NCI-H345 treated with DMSO at 0.1 percent for 48 hours (cell line): ENCODE measurements at regions not wholly inside any gene's neighbourhood (a gene's known extent, or its start where the extent isn't known, plus 50 kb on each side); places are given as distances from the start of the nearest gene placed in this dataset.

ENCODE experiments used
- DNase-seq: peaks from one replicate; lab custom pipeline; 2025; ENCODE audit not compliant: unreplicated experiment; lab: John Stamatoyannopoulos, UW

DNA sequence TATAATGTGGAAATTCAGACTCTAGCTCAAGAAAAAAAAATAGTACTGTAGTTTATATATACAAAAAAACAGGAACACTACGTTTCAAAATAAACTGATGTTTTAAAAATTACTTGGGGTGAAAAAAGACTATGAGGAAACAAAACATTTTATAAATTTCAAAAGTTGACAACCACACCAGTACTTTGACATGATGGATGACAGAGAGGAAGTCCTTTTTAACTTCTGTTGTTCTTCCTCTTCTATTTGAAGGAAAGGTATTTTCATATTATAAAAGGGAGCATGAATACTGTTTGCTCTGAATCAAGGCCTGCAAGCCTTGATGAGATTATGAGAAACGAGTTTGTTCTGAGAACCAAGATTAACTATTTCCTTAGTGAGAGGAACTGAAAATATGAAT lies 456.9 kb downstream of the TAF11L14 start:
- no peak for DNase-seq

- no peak for DNase-seq
Observed at GRCh38 chr5:18091758-18092157, 457.5 kb downstream of the TAF11L14 start.

DNA sequence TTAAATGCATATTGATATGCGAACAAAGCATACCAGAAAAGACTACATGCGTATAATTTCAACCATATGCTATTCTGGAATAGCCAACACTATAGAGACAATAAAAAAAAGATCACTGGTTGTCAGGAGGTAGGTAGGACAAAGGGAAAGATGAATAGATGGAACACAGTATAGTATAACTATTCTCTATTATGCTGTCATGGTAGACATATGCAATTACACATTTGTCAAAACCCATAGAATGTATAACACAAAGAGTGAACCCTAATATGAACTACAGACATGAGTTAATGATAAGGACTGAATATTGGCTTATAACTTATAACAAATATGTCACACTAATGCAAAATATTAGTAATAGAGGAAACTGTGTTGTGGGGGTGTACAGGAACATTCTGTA lies 460.8 kb downstream of the TAF11L14 start:
- no peak for DNase-seq

DNA sequence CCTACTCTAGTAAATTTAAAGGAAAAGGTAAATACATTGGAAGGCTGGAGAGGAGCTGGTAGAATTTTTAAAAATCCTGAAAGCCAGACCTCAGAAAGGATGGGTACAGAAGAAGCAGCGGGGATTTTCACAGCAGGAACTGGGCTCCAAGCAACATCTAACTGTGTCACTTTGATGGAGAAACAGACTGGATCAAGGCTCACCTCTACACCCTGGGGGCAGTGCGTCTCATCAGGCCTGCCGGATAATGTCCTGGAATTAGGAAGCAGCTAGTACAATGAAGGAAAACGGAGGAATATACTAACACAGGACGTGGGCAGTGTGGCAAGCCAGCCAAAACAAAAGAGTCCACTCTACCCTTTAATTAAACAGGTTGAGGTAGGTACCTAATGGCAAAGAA lies 463.6 kb downstream of the TAF11L14 start:
- DNase-seq: no peak

- no peak for DNase-seq
Observed at GRCh38 chr5:18098691-18099090, 464.4 kb downstream of the TAF11L14 start.

DNA sequence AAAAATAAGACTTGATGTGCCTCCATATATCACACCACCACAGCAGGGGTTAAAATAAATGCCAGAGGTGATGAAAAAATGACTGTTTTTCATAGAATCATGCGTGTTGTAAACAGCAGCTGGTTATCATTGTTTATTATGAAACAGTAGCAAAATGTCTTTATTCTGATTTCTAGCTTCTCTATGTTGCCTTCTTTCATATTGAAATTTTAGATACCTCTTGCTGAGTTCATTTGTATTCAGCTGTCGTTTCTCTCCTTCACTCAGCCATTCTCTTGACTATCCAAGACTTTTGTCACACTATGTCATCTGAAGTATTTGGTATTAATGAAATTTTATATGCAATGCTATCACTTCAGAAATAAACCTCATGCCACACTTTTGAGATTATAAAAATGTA lies 465.0 kb downstream of the TAF11L14 start:
- DNase-seq: no peak

- no peak for DNase-seq
Observed at GRCh38 chr5:18101532-18101931, 467.3 kb downstream of the TAF11L14 start.

DNA sequence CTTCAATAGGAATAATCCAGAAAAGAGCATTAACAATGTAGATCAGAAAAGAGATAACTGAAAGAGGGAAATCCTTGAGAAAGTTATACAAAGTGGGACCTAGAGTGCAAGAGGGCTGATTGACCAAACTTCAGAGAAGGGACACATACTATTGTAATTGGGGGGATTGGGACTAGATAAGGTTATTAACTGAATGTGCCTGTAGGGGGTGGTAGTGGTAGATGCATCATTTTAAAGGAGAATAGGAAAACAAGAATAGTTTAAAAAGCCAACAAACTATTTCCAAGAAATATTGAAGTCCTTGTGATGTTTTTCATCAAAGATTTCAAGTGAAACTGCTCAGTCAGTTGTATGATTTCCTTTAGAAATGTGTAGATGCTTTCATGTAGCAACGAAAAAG lies 468.5 kb downstream of the TAF11L14 start:
- DNase-seq: no peak

- no peak for DNase-seq
Observed at GRCh38 chr5:18105449-18105848, 471.2 kb downstream of the TAF11L14 start.

GRCh38 chr5:18111906-18112465 lies 477.7 kb downstream of the TAF11L14 start:
- no peak for DNase-seq

GRCh38 chr5:18113721-18114120 lies 479.5 kb downstream of the TAF11L14 start:
- no peak for DNase-seq

GRCh38 chr5:18114151-18114757 lies 480.0 kb downstream of the TAF11L14 start:
- no peak for DNase-seq

DNA sequence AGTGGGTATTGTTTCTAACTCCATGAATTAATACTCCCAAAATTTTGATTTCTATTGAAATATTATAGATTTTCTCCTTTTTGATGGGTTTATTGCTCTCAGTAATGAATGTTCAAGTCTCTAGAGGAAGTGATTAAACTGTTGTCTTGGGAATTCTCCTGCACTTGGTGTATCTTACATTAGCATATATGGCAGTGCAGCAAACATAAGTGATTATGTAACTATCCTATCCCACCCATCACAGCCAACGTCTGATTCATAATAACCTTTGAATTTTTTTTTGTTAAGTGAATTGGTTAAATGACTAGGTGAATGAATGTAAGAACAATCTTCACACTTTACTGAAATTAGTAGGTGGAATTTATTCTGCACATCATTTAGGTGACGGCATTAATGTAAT lies 483.7 kb downstream of the TAF11L14 start:
- DNase-seq: no peak

DNA sequence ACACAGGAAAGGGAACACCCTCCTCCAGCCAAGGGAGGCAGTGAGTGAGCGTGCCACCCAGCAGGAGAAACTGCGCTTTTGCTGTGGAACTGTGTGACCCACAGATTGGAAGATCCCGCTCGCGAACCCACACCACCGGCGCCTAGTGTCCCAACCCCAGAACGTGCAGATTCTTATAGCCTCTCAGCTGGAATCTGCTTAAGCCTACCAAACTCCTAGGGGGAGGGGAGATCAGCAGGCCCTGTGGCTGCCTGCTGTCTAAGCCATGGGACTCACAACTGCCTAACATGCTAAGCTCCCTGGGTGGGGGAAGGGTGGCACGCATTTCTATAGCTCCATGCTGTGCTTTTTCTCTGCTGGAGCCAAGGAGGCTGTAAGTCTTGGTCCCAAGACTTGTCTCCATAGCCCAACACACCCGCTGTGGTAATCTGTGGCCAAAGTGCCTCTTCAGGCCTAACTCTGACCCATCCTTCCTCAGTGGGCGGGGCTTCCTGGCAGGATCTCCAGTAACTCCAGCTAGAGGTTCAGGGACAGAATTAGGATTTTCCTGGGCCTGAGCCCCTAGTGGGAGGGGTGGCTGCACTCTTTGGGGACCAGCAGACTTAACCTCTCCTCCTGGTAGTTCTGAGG lies 485.0 kb downstream of the TAF11L14 start:
- no peak for DNase-seq

- DNase-seq: no peak
Observed at GRCh38 chr5:18141222-18141621, 507.0 kb downstream of the TAF11L14 start.

DNA sequence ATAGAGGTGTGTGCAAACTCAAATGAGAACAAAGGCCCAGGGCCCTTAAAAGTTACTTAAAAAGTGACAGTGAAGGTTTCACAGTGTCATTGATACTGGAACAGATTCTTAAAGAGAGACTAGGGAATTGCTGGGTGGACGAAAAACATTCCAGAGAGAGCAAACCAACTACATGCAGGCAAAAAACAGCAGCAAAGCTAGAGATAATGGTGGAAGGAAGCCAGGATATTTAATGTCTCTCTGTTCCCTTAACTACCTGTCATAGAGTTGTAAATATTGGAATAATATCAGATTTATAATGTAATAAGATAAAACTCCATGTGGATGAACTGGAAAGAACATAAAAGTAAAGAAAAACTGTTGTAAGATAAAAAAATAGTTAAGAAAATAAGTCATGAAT lies 508.6 kb downstream of the TAF11L14 start:
- DNase-seq: no peak

- DNase-seq: no peak
Observed at GRCh38 chr5:18152671-18153070, 518.4 kb downstream of the TAF11L14 start.

GRCh38 chr5:18158166-18158565 lies 523.9 kb downstream of the TAF11L14 start:
- DNase-seq: no peak

DNA sequence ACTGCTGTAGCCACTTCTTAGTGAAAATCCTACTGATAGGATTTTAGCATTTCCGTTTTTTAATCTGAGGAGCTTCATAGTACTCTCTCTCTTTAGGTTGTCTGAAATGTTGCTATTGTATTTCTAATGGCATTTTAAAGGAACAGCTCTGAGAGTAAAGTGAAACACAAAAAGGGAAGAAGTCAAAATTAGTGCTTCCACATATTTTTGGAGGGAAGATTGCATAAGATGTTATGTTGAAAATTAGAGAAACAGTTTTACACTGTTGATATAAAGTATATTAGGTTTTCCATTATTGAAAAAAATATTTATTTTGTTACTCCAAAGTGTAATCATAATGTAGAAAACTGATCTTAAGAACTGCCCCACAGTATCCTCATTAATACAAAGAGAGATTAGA lies 525.1 kb downstream of the TAF11L14 start:
- no peak for DNase-seq

- no peak for DNase-seq
Observed at GRCh38 chr5:18171684-18172083, 537.4 kb downstream of the TAF11L14 start.

GRCh38 chr5:18179579-18179978 lies 545.3 kb downstream of the TAF11L14 start:
- DNase-seq: no peak

GRCh38 chr5:18181575-18181974 lies 547.3 kb downstream of the TAF11L14 start:
- no peak for DNase-seq

GRCh38 chr5:18195910-18196309 lies 561.6 kb downstream of the TAF11L14 start:
- DNase-seq: no peak
